Right forelimb (tissue), 1 donor: ENCODE measurements at regions not wholly inside any gene's neighbourhood (a gene's known extent, or its start where the extent isn't known, plus 50 kb on each side); places are given as distances from the start of the nearest gene placed in this dataset.
"Not testable (repeated sequence)": the region's sequence is repeated elsewhere in the genome, so short reads cannot be mapped to it uniquely, and the experiment has no call there.

Experiments used
- DNase-seq: peaks from one replicate; pipeline ENCODE4 v3.0.0-alpha.2; 2018

DNA sequence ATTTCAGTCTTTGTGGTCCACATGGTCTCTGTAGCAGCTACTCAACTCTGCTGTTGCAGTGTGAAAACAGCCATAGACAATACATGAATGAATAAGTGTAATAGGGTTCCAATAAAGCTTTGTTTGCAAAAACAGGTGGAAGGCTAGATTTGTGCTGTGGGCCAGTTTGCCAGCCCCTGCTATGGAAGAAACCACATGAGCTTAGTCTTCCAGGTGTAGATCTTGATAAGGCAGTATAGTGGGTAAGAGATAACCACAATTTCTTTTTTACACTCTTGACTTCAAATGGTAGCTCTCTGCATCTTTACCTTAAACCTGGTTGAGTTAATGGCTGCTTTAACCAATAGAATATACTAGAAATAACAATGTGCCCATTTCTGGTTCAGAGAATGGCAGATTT is 135.0 kb upstream of the PALS2 start:
- DNase-seq, result no peak

GRCh38 chr7:24439104-24439503 is 134.1 kb upstream of the PALS2 start:
- DNase-seq, result not testable (repeated sequence)

- DNase-seq, result no peak
These were observed 132.4 kb upstream of the PALS2 start for GRCh38 chr7:24440892-24441291.

DNA sequence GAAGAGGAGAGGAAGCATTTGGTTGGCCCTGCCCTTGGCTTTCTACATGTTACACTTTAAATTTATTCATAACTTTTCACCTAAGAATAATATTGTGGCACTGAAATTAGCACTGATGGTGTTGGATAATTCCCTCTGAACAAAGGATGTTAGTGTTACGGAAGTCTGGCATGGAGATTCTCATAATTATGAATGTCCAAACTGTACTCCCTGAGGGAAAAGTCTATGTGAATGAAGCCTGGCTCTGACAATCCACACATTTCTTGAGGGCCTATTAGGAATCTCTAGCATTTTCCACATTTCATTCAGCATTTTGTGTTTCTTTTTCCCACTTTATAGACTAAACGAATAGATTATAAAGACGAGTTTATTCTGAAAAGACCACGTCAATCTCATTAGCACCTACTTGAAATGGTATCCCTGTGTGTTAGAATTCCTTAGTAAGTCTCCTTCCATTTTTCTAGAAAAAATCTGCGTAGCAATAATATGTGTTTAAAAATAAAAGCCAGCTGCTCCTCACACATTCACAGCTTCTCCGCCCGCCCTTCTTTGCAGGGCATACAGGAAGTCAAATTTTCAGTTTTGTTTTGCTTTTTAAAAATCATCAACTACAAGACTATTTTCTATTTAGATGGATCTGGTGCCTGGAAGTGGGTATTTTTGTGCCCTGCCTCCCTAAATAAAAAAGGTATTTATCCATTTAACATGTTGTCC is 131.8 kb upstream of the PALS2 start:
- DNase-seq, result no peak

- no peak for DNase-seq
These were observed 131.0 kb upstream of the PALS2 start for GRCh38 chr7:24442170-24442777.

- no peak for DNase-seq
These were observed 128.4 kb upstream of the PALS2 start for GRCh38 chr7:24444666-24445440.

- no peak for DNase-seq
These were observed 125.2 kb upstream of the PALS2 start for GRCh38 chr7:24448038-24448437.

GRCh38 chr7:24449416-24449815 is 123.8 kb upstream of the PALS2 start:
- not testable (repeated sequence) for DNase-seq

DNA sequence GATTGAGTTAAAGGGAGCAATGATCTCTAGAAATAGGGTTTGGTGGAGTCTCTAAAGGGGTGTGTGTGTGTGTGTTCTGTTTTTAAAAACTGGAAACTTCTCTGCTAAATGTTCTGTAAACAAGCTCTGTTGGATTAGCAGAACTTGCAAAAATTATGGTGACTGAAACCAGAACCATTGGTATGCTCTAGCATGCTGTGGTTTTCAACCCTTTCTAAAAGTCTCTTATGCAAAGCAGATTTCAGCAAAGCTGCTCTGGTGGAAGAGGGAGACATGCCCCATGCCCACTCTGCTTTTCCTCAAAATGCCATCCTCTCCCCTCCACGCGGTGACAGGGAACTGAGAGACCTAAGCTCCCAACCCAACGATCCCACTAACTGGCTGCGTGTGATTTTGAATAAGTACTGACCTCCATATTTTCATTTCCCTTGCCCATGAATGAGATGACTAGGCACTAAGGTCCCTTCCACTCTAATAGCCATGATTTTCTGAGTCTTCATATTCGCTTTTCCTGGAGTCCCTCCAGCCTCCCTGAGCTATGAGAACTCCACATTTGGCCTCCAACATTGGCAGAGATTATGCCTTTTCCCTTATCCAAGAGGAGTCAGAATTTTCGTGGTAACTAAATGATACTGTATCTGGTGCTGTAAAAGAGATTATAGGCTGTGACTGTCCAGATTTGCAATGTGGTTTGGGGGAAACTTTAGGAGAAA is 117.3 kb upstream of the PALS2 start:
- no peak for DNase-seq

DNA sequence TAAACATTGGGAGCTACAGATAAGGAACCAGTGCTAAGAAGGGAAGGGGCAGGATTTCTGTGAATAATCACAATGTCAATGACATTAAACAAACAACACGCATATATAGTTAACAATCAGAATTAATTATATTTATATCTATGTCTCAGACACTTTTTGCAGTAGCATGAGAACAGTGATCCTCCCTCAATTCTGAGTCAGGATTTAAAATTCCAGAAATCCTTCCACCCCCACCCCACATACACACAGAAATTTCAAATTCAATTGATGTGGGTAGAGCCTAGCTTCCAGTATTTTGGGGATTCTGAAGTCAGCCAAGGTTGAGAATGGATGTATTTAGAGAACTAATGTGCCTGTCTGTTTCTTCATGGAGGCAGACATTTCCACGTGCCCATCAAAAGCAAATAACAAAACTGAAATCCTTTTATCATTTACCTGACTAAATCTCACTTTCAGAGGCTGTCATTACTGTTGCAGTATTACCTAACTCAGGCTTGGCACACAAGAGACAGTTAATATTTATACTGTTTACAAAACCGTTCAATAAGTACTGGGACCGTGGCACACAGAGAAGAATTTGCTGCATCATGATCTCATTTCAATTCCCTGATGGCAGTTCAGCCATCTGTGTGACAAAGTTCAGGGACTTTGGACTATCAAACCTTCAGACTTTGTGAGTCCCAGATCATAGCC is 116.6 kb upstream of the PALS2 start:
- no peak for DNase-seq

DNA sequence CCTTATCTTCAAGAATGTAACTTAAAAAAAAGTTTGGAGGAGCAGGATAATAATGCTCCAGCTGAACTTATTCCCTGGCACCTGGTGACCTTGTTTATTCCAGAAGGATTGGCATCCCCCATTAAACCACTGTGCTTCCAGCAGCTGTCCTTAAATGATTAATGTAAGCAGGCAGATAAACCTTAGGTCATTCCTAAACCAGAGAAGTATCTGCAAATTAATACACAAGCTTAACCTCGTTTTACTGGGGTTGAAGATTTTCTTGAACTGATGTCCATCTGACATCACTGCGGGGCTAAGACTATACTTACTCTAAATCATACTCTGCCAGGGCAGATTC is 116.1 kb upstream of the PALS2 start:
- no peak for DNase-seq

- DNase-seq, result no peak
These were observed 111.1 kb upstream of the PALS2 start for GRCh38 chr7:24462117-24462516.

DNA sequence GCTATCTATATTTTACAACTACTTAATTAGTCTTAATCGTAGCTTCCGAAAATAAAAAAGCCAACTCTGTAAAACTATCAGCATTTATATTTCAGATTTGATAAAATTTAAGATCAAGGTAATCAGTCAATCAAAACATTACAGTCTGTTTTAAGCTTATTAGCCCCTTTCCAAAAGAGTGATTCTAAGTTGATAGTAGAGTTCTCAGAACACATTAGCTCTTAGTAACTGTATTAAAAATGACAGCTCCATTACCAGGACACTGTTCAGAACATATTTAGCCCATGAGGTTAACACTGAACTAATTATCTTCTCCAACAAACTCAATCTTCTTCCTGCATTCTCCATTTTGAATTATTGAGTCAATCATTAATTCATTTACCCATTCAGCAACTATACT is 110.3 kb upstream of the PALS2 start:
- no peak for DNase-seq

DNA sequence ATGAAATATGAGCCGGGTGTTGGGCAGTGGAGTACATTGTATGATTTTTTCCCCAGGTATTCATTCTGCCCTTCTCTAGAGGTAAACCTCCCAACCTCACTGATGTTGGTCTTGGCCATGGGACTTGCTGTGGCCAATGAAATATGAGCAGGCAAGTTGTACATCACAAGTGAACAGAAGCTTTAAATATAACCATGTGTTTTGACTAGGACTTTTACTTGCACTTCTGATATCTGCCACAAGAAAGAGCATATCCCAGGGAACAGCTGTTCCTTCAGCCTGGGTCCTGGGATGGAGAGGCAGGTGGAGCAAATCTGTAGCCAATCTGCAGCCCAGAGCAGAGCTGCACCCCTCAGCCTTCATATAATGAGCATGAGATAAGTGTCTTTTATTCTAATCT is 109.8 kb upstream of the PALS2 start:
- DNase-seq, result no peak

GRCh38 chr7:24464861-24465260 is 108.4 kb upstream of the PALS2 start:
- no peak for DNase-seq

DNA sequence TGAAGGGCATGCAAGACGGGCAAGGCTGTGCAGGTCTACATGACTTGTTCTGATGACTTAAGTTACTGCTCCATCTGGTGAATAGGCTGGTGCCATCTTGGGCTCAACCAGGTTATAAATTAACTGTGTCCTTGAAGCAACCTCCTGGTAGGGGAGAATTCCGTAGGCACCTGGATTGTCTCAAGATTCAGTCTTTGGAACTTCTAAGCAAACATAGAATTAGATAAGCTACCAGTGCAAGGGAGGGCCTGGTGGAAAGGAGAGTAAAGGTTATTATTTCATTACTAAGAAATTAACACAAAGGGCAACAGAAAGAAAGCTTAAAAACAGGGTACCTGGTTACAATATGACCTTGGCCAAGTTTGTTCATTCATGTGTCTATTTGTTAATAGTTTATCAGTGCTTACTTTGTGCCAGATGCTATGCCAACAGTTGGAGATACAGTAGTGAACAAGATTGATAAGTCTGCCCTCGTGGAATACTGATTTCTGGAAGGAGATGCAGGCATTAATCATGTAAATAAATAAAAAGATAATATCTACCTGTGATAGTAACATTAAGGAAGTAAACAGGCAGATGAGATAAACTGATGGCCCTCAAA is 107.0 kb upstream of the PALS2 start:
- no peak for DNase-seq

DNA sequence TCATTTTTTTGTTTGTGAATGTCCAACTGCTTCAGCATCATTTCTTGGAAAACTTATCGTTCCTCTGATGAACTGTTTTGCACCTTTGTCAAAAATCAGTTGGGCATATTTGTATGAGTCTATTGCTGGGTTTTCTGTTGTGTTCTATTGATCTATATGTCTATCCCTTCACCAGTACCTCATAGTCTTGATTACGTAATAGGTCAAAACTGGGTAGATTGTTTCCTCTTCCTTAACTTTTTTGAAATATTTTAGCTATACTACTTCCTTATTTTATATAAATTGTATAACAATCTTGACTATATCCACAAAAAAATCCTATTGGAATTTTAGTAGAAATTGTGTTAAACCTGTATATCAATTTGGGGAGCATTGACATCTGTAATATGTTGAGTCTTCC is 104.1 kb upstream of the PALS2 start:
- no peak for DNase-seq

DNA sequence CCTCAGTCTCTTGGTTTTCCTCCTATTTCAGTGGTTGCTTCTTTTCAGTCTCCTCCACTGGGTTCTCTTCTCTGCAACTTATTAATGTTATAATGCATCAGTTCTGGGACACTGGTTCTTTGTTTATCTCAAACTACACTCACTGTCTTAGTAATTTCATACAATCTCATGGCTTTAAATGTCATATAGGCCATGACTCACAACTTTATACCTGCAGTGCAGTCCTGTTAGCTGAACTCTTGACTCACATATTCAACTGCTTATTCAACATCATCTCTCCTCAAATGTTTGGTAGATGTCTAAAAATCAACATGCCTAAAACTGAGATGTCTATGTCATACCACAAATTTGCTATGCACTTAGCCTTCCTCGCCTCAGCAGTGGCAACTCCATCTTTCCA is 101.2 kb upstream of the PALS2 start:
- DNase-seq, result no peak

DNA sequence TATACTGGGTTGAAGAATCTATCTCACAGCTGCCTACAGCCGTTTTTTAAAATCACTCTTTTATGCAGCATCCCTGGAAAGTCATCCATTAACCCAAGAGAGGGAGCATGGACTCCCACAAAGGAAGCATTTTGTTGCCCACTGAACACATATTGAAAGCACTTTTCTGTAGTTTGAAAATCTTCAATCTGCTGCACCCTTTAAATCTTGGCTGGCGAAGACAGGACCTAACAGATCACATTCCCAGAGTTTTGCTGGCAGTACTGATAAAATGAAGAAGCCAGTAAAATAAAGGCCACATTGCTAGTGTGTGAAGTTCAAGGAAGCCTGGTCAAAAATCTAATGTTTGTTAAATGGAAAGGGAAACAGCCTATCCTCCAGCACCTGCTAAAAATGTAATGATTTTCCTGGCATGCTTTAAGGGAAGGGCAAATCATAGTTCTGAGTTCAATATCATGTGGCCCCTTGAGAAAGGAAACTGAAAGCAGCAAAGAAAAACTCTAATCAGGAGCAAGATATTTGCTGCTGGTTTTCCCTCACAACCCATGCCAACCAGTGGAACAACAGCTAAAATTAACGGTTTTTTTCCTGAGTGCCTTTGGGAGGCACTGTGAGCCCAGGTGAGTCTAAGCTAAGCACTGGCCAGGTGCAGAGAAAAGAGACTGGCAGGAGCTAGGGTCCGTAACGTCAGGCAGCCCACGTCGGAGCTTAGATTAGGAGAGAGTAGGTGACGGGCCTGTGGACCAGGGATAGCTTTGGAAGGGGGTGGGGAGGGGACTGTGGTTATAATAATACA is 97.9 kb upstream of the PALS2 start:
- no peak for DNase-seq

DNA sequence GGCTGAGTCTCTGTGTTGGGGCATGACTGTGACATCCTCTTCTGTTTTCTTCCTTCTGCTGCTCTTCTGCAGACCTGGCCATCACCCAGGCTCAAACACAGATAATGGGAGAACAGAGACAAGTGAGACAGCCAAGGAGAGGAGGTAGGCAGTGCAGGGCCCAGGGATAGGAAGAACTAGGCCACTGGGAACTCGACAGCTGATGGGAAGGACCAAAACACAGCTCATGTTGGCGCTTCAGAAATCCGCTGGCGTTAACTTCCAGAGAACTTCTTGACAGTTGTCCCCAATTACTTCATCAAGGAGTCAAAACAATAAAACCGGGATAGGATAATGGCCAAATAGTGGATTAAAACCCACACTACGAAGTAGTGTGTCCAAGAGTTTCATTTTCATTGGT is 97.0 kb upstream of the PALS2 start:
- DNase-seq, result no peak

GRCh38 chr7:24477398-24478136 is 95.7 kb upstream of the PALS2 start:
- DNase-seq, result no peak
